ENCODE measurements at regions not wholly inside any gene's neighbourhood (a gene's known extent, or its start where the extent isn't known, plus 50 kb on each side); places are given as distances from the start of the nearest gene placed in this dataset.

DNA sequence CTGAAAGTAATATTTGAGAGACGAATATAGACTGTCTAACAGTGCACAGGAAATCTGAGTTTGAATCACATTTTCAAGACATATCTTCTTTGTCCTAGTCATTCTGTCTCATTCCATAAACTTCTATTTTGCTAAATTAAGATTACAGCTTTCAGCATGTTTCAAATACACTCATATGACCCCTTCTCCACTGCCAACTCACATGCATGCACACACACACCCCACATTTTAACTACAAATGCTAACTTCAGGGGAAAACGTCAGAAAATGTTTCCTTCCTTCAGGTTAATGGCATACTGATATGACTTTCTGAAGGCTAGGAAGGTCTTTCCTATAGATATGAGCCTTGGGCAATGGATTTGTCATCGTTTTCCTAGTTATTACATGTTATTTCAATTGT lies 373.7 kb downstream of the RBM43 start:
- H3K4me3 ChIP-seq (ENCODE audit: low read depth in 1 of 2, low read length in 2 of 2): no peak overlapping the region
- no peaks in the 10 kb centered on the region for H3K27me3 ChIP-seq (ENCODE audit: low read depth, low read length)
- H3K27ac ChIP-seq (ENCODE audit: low read length): no peak overlapping the region
- no peaks in the 10 kb centered on the region for H3K9me3 ChIP-seq (ENCODE audit: control insufficient read depth in 1 of 2, low read length in 2 of 2)
- no peaks in the 10 kb centered on the region for H3K4me1 ChIP-seq (ENCODE audit: control insufficient read depth in 1 of 2, insufficient read depth in 2 of 2, low read length in 2 of 2)
- no peaks in the 10 kb centered on the region for H3K36me3 ChIP-seq (ENCODE audit: control insufficient read depth in 1 of 2, insufficient read depth in 2 of 2, low read length in 2 of 2)

GRCh38 chr2:150885774-150886386 lies 375.8 kb downstream of the RBM43 start:
- no peaks in the 10 kb centered on the region for H3K9me3 ChIP-seq (ENCODE audit: control insufficient read depth in 1 of 2, low read length in 2 of 2)
- H3K36me3 ChIP-seq (ENCODE audit: control insufficient read depth in 1 of 2, insufficient read depth in 2 of 2, low read length in 2 of 2): no peaks in the 10 kb centered on the region
- no peak overlapping the region for H3K27ac ChIP-seq (ENCODE audit: low read length)
- H3K4me1 ChIP-seq (ENCODE audit: control insufficient read depth in 1 of 2, insufficient read depth in 2 of 2, low read length in 2 of 2): no peaks in the 10 kb centered on the region
- no peak overlapping the region for H3K4me3 ChIP-seq (ENCODE audit: low read depth in 1 of 2, low read length in 2 of 2)
- no peaks in the 10 kb centered on the region for H3K27me3 ChIP-seq (ENCODE audit: low read depth, low read length)

DNA sequence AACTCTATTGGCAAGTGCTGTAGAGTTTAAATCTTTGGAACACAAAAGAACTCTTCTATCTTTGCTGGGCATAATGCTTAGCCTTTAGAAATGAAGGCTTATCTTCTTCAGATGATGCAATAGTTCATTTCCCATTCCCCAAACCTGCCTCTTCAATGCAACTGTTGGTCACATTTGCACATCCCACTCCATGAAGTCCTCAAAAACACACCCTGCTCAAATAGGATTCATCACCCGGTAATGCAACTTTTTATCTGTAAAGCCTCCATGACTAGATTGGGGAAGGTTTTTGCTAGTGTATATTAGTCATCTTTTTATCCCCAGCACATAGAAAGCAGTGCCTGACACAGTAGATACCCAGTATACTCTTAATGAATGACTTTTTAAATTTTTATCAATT lies 376.4 kb downstream of the RBM43 start:
- no peaks in the 10 kb centered on the region for H3K27me3 ChIP-seq (ENCODE audit: low read depth, low read length)
- no peaks in the 10 kb centered on the region for H3K4me1 ChIP-seq (ENCODE audit: control insufficient read depth in 1 of 2, insufficient read depth in 2 of 2, low read length in 2 of 2)
- H3K27ac ChIP-seq (ENCODE audit: low read length): no peak overlapping the region
- H3K4me3 ChIP-seq (ENCODE audit: low read depth in 1 of 2, low read length in 2 of 2): no peak overlapping the region
- H3K36me3 ChIP-seq (ENCODE audit: control insufficient read depth in 1 of 2, insufficient read depth in 2 of 2, low read length in 2 of 2): no peaks in the 10 kb centered on the region
- no peaks in the 10 kb centered on the region for H3K9me3 ChIP-seq (ENCODE audit: control insufficient read depth in 1 of 2, low read length in 2 of 2)

GRCh38 chr2:150883613-150883895 lies 378.1 kb downstream of the RBM43 start:
- no peaks in the 10 kb centered on the region for H3K36me3 ChIP-seq (ENCODE audit: control insufficient read depth in 1 of 2, insufficient read depth in 2 of 2, low read length in 2 of 2)
- no peaks in the 10 kb centered on the region for H3K4me1 ChIP-seq (ENCODE audit: control insufficient read depth in 1 of 2, insufficient read depth in 2 of 2, low read length in 2 of 2)
- no peaks in the 10 kb centered on the region for H3K9me3 ChIP-seq (ENCODE audit: control insufficient read depth in 1 of 2, low read length in 2 of 2)
- H3K27me3 ChIP-seq (ENCODE audit: low read depth, low read length): no peaks in the 10 kb centered on the region
- H3K27ac ChIP-seq (ENCODE audit: low read length): no peak overlapping the region
- no peak overlapping the region for H3K4me3 ChIP-seq (ENCODE audit: low read depth in 1 of 2, low read length in 2 of 2)

DNA sequence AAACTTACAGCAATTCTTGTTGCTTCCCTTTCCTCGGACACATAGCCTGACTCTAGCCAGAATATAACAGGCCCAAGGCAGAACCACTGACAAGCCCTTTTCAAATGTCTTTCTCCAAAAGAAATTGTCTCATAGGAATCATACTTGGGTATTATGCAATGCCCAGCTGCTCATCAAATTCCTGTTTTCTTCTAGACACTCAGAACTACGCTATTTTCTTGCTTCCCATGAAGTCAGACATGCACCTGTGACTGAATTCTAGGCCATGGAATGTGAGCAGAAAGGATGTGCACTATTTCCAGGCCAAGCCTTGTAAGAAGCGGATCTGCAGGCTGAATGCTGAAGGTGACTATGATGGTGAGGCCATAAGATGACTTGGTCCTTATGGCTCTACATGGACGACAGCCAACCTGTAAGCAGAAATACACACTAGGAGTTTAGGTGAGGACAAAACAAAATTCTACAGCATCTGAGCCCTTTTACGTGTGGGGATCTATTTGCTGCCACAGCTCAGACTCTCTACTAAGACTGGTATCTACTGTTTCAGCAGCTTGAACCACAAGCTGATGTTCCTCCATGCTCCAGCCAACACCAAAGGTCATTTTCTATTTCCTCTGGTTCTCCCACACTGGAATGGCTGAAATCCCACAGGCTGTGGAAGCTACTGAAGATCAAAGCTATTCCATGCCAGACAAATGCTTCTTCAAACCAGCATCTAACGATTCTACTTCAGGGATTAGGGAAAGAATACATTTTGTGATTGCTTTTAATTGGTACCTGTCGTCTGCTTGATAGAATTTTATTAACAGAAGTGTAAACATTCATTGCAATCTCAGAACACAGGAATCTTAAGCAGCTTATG lies 378.7 kb downstream of the RBM43 start:
- H3K27ac ChIP-seq (ENCODE audit: low read length): no peak overlapping the region
- no peaks in the 10 kb centered on the region for H3K9me3 ChIP-seq (ENCODE audit: control insufficient read depth in 1 of 2, low read length in 2 of 2)
- no peaks in the 10 kb centered on the region for H3K36me3 ChIP-seq (ENCODE audit: control insufficient read depth in 1 of 2, insufficient read depth in 2 of 2, low read length in 2 of 2)
- no peaks in the 10 kb centered on the region for H3K4me1 ChIP-seq (ENCODE audit: control insufficient read depth in 1 of 2, insufficient read depth in 2 of 2, low read length in 2 of 2)
- no peak overlapping the region for H3K4me3 ChIP-seq (ENCODE audit: low read depth in 1 of 2, low read length in 2 of 2)
- no peaks in the 10 kb centered on the region for H3K27me3 ChIP-seq (ENCODE audit: low read depth, low read length)

GRCh38 chr2:150880986-150881385 lies 380.7 kb downstream of the RBM43 start:
- Histone ChIP-seq H3K36me3 (ENCODE audit: control insufficient read depth in 1 of 2, insufficient read depth in 2 of 2, low read length in 2 of 2) (no peaks in the 10 kb centered on the region), H3K4me1 (ENCODE audit: control insufficient read depth in 1 of 2, insufficient read depth in 2 of 2, low read length in 2 of 2) (no peaks in the 10 kb centered on the region), H3K27me3 (ENCODE audit: low read depth, low read length) (no peaks in the 10 kb centered on the region), H3K27ac (ENCODE audit: low read length) (no peak overlapping the region), H3K4me3 (ENCODE audit: low read depth in 1 of 2, low read length in 2 of 2) (no peak overlapping the region), H3K9me3 (ENCODE audit: control insufficient read depth in 1 of 2, low read length in 2 of 2) (no peaks in the 10 kb centered on the region)

DNA sequence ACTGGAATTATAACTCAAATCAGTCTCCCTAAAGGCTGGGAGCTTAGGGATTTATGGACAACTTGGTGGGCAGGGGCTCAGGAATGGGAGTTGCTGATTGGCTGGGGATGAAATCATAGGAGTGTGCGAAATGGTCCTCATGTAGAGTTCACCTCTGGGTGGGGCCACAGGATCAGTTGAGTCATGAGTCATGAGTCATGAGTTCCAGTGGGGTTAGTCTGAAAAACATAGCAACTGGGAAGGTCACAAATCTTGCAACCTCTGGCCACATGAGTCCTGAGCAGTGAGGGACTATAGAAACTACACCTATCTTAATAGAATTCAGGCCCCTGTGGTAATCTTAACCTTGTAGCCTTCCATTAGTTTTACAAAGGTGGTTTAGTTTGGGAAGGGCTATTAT lies 383.3 kb downstream of the RBM43 start:
- Histone ChIP-seq H3K9me3 (ENCODE audit: control insufficient read depth in 1 of 2, low read length in 2 of 2) (no peaks in the 10 kb centered on the region), H3K4me3 (ENCODE audit: low read depth in 1 of 2, low read length in 2 of 2) (no peak overlapping the region), H3K4me1 (ENCODE audit: control insufficient read depth in 1 of 2, insufficient read depth in 2 of 2, low read length in 2 of 2) (no peaks in the 10 kb centered on the region), H3K27ac (ENCODE audit: low read length) (no peak overlapping the region), H3K27me3 (ENCODE audit: low read depth, low read length) (no peaks in the 10 kb centered on the region), H3K36me3 (ENCODE audit: control insufficient read depth in 1 of 2, insufficient read depth in 2 of 2, low read length in 2 of 2) (no peaks in the 10 kb centered on the region)

DNA sequence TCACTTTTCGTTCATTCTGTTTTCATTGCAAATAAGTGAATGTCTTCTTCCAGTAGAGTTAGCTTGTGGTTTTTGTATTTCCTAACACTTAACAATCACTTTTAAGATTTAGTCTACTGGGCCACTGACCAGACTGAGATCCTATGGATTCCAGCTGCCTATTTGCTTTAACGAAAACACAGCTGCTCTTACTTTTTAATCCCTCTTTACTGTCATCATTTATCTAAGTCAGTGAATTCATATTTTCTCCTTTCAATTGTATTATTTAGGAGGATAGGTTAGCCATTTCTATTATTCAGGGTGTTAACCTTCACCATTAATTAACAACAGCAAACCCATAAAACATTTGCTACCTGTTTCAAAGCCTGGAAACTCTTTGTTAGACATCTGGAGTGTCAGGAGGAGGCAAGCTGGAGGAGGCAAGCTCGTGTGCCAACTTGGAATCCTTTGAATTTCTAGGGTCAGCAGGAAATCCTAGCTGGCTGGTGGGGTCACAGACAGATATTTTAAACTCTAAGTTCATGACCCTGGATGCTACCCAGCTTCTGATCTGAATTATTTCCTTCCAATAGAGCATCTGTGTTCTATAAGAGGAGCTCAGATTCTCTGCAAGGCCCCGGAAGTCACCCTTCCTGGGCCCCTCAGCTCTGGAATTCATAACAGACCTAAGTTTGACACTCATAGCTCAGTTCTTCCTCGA lies 385.3 kb downstream of the RBM43 start:
- Histone ChIP-seq H3K27me3 (ENCODE audit: low read depth, low read length) (no peaks in the 10 kb centered on the region), H3K36me3 (ENCODE audit: control insufficient read depth in 1 of 2, insufficient read depth in 2 of 2, low read length in 2 of 2) (no peaks in the 10 kb centered on the region), H3K9me3 (ENCODE audit: control insufficient read depth in 1 of 2, low read length in 2 of 2) (no peaks in the 10 kb centered on the region), H3K4me1 (ENCODE audit: control insufficient read depth in 1 of 2, insufficient read depth in 2 of 2, low read length in 2 of 2) (no peaks in the 10 kb centered on the region), H3K27ac (ENCODE audit: low read length) (no peak overlapping the region), H3K4me3 (ENCODE audit: low read depth in 1 of 2, low read length in 2 of 2) (no peak overlapping the region)

DNA sequence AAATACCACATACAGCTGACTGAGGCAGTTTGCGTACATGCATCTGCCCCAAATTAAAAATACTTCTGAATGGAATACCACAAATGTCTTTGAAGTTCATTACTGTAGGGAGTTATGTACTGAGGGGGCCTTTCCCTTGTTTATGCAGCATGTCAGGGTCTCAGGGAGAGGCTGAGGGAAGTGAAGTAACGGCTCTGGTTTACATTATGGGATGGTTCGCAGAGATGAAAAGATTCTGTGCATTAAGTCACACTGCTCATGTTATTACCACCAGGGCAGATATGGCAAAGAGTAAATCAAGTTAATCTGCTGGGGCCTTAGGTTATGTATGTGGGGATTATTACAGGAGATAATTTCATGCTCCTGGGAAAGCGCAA lies 385.9 kb upstream of the RND3 start:
- H3K4me3 ChIP-seq (ENCODE audit: low read depth in 1 of 2, low read length in 2 of 2): no peak overlapping the region
- no peak overlapping the region for H3K27ac ChIP-seq (ENCODE audit: low read length)
- H3K36me3 ChIP-seq (ENCODE audit: control insufficient read depth in 1 of 2, insufficient read depth in 2 of 2, low read length in 2 of 2): no peaks in the 10 kb centered on the region
- H3K27me3 ChIP-seq (ENCODE audit: low read depth, low read length): no peaks in the 10 kb centered on the region
- no peaks in the 10 kb centered on the region for H3K9me3 ChIP-seq (ENCODE audit: control insufficient read depth in 1 of 2, low read length in 2 of 2)
- H3K4me1 ChIP-seq (ENCODE audit: control insufficient read depth in 1 of 2, insufficient read depth in 2 of 2, low read length in 2 of 2): no peaks in the 10 kb centered on the region

DNA sequence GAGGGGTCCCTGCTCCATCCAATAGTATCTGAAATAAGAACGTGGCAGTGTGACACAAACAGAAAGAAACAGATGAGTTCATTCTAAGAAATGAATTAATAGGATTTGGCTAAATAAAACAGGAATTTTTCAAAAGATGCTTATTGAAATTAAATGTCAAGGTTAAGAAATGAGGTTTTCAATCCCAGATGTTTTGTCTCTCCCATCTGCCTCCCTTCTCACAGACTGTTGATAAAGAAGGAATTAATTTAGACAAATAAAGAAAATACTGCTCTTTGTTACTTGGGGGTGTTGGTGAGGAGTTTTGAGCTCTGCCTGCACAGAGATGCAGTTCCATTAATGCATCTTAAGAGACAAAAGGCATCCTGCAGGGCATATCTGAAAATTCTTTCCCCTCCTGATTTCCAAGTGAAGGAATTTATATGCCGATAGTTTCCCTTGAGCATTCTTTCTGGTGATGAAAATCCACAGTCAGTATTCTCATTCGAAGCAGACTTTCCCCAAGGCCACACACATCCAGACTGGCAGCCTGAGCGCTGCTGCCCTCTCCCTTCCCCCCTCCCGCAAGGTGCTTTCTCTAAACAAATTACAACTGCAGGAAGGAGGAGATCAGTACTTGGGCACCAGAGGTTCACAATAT lies 385.4 kb upstream of the RND3 start:
- H3K27me3 ChIP-seq (ENCODE audit: low read depth, low read length): no peaks in the 10 kb centered on the region
- H3K4me3 ChIP-seq (ENCODE audit: low read depth in 1 of 2, low read length in 2 of 2): no peak overlapping the region
- H3K36me3 ChIP-seq (ENCODE audit: control insufficient read depth in 1 of 2, insufficient read depth in 2 of 2, low read length in 2 of 2): no peaks in the 10 kb centered on the region
- no peaks in the 10 kb centered on the region for H3K9me3 ChIP-seq (ENCODE audit: control insufficient read depth in 1 of 2, low read length in 2 of 2)
- H3K4me1 ChIP-seq (ENCODE audit: control insufficient read depth in 1 of 2, insufficient read depth in 2 of 2, low read length in 2 of 2): no peaks in the 10 kb centered on the region
- no peak overlapping the region for H3K27ac ChIP-seq (ENCODE audit: low read length)

DNA sequence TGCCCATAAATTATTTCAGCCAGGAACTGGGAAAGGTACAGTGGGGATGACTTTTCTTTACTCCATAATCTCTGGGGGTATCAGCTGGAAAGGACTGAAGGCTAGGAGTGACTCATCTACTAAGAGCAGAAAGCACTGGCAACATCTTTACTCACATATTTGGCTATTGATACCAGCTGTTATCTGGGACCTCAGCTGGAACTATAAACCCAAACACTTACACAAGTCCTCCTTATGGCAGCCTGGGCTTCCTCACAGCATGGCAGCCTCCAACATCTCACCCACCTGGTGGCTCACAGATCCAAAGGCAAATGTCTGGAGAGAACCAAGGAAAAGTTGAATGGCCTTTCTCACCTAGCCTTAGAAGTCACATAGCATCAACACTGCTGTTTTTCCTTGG lies 379.0 kb upstream of the RND3 start:
- Histone ChIP-seq H3K4me3 (ENCODE audit: low read depth in 1 of 2, low read length in 2 of 2) (no peak overlapping the region), H3K4me1 (ENCODE audit: control insufficient read depth in 1 of 2, insufficient read depth in 2 of 2, low read length in 2 of 2) (no peaks in the 10 kb centered on the region), H3K27ac (ENCODE audit: low read length) (no peak overlapping the region), H3K9me3 (ENCODE audit: control insufficient read depth in 1 of 2, low read length in 2 of 2) (no peaks in the 10 kb centered on the region), H3K36me3 (ENCODE audit: control insufficient read depth in 1 of 2, insufficient read depth in 2 of 2, low read length in 2 of 2) (no peaks in the 10 kb centered on the region), H3K27me3 (ENCODE audit: low read depth, low read length) (no peaks in the 10 kb centered on the region)

Measured in muscle layer of duodenum (tissue), 2 donors.